ENCODE measurements at regions not wholly inside any gene's neighbourhood (a gene's known extent, or its start where the extent isn't known, plus 50 kb on each side); places are given as distances from the start of the nearest gene placed in this dataset.

- TF ChIP-seq CTCF (IDR thresholded peaks at IDR 0.05; ENCODE audit: control extremely low read depth in 1 of 3, insufficient read depth in 1 of 3, low read depth in 1 of 3, low read length in 3 of 3) (no peak), POLR2A (IDR thresholded peaks at IDR 0.05; ENCODE audit: control extremely low read depth in 1 of 2, low read depth in 2 of 2, low read length in 2 of 2) (no peak), SUZ12 (IDR thresholded peaks at IDR 0.05; ENCODE audit: low read length) (no peak), JUND (IDR thresholded peaks at IDR 0.05; ENCODE audit: low read length) (no peak), TAF1 (IDR thresholded peaks at IDR 0.05; ENCODE audit: low read depth, low read length) (no peak)
These were observed 215.7 kb upstream of the CRY1 start for GRCh38 chr12:107309020-107309419.

Measured in H1 (cell line).